Uterus (tissue), 2 donors: ENCODE measurements at regions not wholly inside any gene's neighbourhood (a gene's known extent, or its start where the extent isn't known, plus 50 kb on each side); places are given as distances from the start of the nearest gene placed in this dataset.

Source experiments
- CTCF ChIP-seq, 4 experiments: fragments of 200-600 bp in 2 of 4; fragments of 450-650 bp in 2 of 4; sonication (generic) in 2 of 4; IDR thresholded peaks; one replicate each; pipeline ENCODE4 v1.5.1; 2016 to 2019; ENCODE audit warnings: antibody characterized with exemption in 4 of 4, mild to moderate bottlenecking in 2 of 4, moderate library complexity in 1 of 4
- POLR2A ChIP-seq, 2 donors: fragments of 450-650 bp; IDR thresholded peaks; one replicate each; pipeline ENCODE4 v1.6.1; 2016; ENCODE audit warnings: antibody characterized with exemption in 2 of 2, mild to moderate bottlenecking in 1 of 2, moderate library complexity in 1 of 2

GRCh38 chr6:22497276-22497675 is 72.1 kb upstream of the HDGFL1 start:
- no peak for TF ChIP-seq CTCF (IDR thresholded peaks at IDR 0.05)
- no peak for TF ChIP-seq POLR2A (IDR thresholded peaks at IDR 0.05)
